ENCODE measurements at regions not wholly inside any gene's neighbourhood (a gene's known extent, or its start where the extent isn't known, plus 50 kb on each side); places are given as distances from the start of the nearest gene placed in this dataset.
"Not testable (repeated sequence)": the region's sequence is repeated elsewhere in the genome, so short reads cannot be mapped to it uniquely, and the experiment has no call there.

GRCh38 chr6:3921663-3922062 is 72.5 kb downstream of the FAM50B start:
- DNase-seq = no peak

- not testable (repeated sequence) for DNase-seq
Measured at GRCh38 chr6:3922619-3923018, 73.4 kb downstream of the FAM50B start.

- DNase-seq = not testable (repeated sequence)
Measured at GRCh38 chr6:3925223-3926149, 76.3 kb downstream of the FAM50B start.

GRCh38 chr6:3926150-3926482 is 76.9 kb downstream of the FAM50B start:
- DNase-seq = no peak

- no peak for DNase-seq
Measured at GRCh38 chr6:3928111-3928510, 78.9 kb downstream of the FAM50B start.

GRCh38 chr6:3929281-3929798 is 80.2 kb downstream of the FAM50B start:
- no peak for DNase-seq

- no peak for DNase-seq
Measured at GRCh38 chr6:3937438-3937837, 88.3 kb downstream of the FAM50B start.

GRCh38 chr6:3938715-3939367 is 89.7 kb downstream of the FAM50B start:
- DNase-seq = no peak

GRCh38 chr6:3939368-3939958 is 90.3 kb downstream of the FAM50B start:
- DNase-seq = no peak

GRCh38 chr6:3939964-3940363 is 90.8 kb downstream of the FAM50B start:
- no peak for DNase-seq

GRCh38 chr6:3940703-3941102 is 91.5 kb downstream of the FAM50B start:
- DNase-seq = no peak

GRCh38 chr6:3943331-3943765 is 94.2 kb downstream of the FAM50B start:
- DNase-seq = no peak

- no peak for DNase-seq
Measured at GRCh38 chr6:3944246-3944645, 95.1 kb downstream of the FAM50B start.

GRCh38 chr6:3946778-3947177 is 97.6 kb downstream of the FAM50B start:
- no peak for DNase-seq

- no peak for DNase-seq
Measured at GRCh38 chr6:3948866-3949265, 99.7 kb downstream of the FAM50B start.

- no peak for DNase-seq
Measured at GRCh38 chr6:3949521-3949920, 100.3 kb downstream of the FAM50B start.

GRCh38 chr6:3956054-3956453 is 106.9 kb downstream of the FAM50B start:
- no peak for DNase-seq

GRCh38 chr6:3957321-3957720 is 108.1 kb downstream of the FAM50B start:
- no peak for DNase-seq

- no peak for DNase-seq
Measured at GRCh38 chr6:3958255-3958654, 109.1 kb downstream of the FAM50B start.

- DNase-seq = no peak
Measured at GRCh38 chr6:3959385-3959784, 110.2 kb downstream of the FAM50B start.

- no peak for DNase-seq
Measured at GRCh38 chr6:3960754-3961361, 111.7 kb downstream of the FAM50B start.

GRCh38 chr6:3961581-3962215 is 112.5 kb downstream of the FAM50B start:
- DNase-seq = no peak
